SK-N-MC (cell line): ENCODE measurements at regions not wholly inside any gene's neighbourhood (a gene's known extent, or its start where the extent isn't known, plus 50 kb on each side); places are given as distances from the start of the nearest gene placed in this dataset.

Source experiments
- FOXP2 ChIP-seq: optimal IDR thresholded peaks from 2 replicates; pipeline ENCODE3; 2011; ENCODE audit warnings: mild to moderate bottlenecking, moderate library complexity; ENCODE audit not compliant: insufficient read depth; ENCODE audit errors: extremely low read length, control extremely low read depth
- POLR2AphosphoS5 ChIP-seq: IDR thresholded peaks from 2 replicates; pipeline ENCODE4 v1.6.1; 2012; ENCODE audit warnings: mild to moderate bottlenecking, low read depth, low read length, borderline replicate concordance

- TF ChIP-seq FOXP2 (no peak), POLR2AphosphoS5 (no peak)
These were observed 379.9 kb upstream of the DCN start for GRCh38 chr12:91562476-91562875.
